ENCODE measurements at regions not wholly inside any gene's neighbourhood (a gene's known extent, or its start where the extent isn't known, plus 50 kb on each side); places are given as distances from the start of the nearest gene placed in this dataset.

- POLR2A ChIA-PET: interaction anchor here (0.6 kb wide), 1 partner anchor 205 kb away, joined by 3 read pairs; no protein-coding TSS in a partner anchor
- no peak overlapping the region for H3K27ac Mint-ChIP-seq
- no peaks in the 10 kb centered on the region for H3K36me3 Mint-ChIP-seq (ENCODE audit: low read depth)
- H3K27me3 Mint-ChIP-seq: peaks cover 7% of the 10 kb centered on the region
- H3K4me1 Mint-ChIP-seq (ENCODE audit: low read depth): no peaks in the 10 kb centered on the region
- intact Hi-C loops (cut with micrococcal nuclease): no loop called here
- H3K4me3 Mint-ChIP-seq: no peak overlapping the region
- no peak for DNase-seq
- CTCF ChIA-PET: interaction anchor here (1.4 kb wide), 1 partner anchor 70 kb away, joined by 4 read pairs; no protein-coding TSS in a partner anchor
- no peak for ATAC-seq
- TF ChIP-seq, protein P1, sequence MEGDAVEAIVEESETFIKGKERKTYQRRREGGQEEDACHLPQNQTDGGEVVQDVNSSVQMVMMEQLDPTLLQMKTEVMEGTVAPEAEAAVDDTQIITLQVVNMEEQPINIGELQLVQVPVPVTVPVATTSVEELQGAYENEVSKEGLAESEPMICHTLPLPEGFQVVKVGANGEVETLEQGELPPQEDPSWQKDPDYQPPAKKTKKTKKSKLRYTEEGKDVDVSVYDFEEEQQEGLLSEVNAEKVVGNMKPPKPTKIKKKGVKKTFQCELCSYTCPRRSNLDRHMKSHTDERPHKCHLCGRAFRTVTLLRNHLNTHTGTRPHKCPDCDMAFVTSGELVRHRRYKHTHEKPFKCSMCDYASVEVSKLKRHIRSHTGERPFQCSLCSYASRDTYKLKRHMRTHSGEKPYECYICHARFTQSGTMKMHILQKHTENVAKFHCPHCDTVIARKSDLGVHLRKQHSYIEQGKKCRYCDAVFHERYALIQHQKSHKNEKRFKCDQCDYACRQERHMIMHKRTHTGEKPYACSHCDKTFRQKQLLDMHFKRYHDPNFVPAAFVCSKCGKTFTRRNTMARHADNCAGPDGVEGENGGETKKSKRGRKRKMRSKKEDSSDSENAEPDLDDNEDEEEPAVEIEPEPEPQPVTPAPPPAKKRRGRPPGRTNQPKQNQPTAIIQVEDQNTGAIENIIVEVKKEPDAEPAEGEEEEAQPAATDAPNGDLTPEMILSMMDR (IDR thresholded peaks at IDR 0.05): no peak
- H3K9me3 Mint-ChIP-seq: peaks cover 2% of the 10 kb centered on the region
These were observed 67.1 kb upstream of the PRKG2 start for GRCh38 chr4:81282131-81282530.

GRCh38 chr4:81274460-81274859 lies 59.4 kb upstream of the PRKG2 start:
- Mint-ChIP-seq H3K9me3 (peaks cover 11% of the 10 kb centered on the region), H3K36me3 (ENCODE audit: low read depth) (no peaks in the 10 kb centered on the region), H3K27ac (no peak overlapping the region), H3K4me3 (no peak overlapping the region), H3K4me1 (ENCODE audit: low read depth) (no peaks in the 10 kb centered on the region), H3K27me3 (no peaks in the 10 kb centered on the region)
- TF ChIP-seq, protein P1 (IDR thresholded peaks at IDR 0.05): no peak
- intact Hi-C loops (cut with micrococcal nuclease): no loop called here
- DNase-seq (no peak), ATAC-seq (no peak)
- ChIA-PET POLR2A (no interaction called here), CTCF (no interaction called here)

- ChIA-PET CTCF (no interaction called here), POLR2A (no interaction called here)
- no peak overlapping the region for H3K27ac Mint-ChIP-seq
- H3K9me3 Mint-ChIP-seq: peaks cover 9% of the 10 kb centered on the region
- ATAC-seq (no peak), DNase-seq (no peak)
- H3K4me1 Mint-ChIP-seq (ENCODE audit: low read depth): no peaks in the 10 kb centered on the region
- no peaks in the 10 kb centered on the region for H3K36me3 Mint-ChIP-seq (ENCODE audit: low read depth)
- TF ChIP-seq, protein P1 (IDR thresholded peaks at IDR 0.05): no peak
- intact Hi-C loops (cut with micrococcal nuclease): no loop called here
- no peak overlapping the region for H3K4me3 Mint-ChIP-seq
- no peaks in the 10 kb centered on the region for H3K27me3 Mint-ChIP-seq
These were observed 57.6 kb upstream of the PRKG2 start for GRCh38 chr4:81272671-81273070.

All from activated CD8-positive, alpha-beta T cell treated with anti-CD3 and anti-CD28 coated beads for 36 hours (primary cell).